Suppressor macrophage (primary cell): ENCODE measurements at regions not wholly inside any gene's neighbourhood (a gene's known extent, or its start where the extent isn't known, plus 50 kb on each side); places are given as distances from the start of the nearest gene placed in this dataset.
"Not testable (repeated sequence)": the region's sequence is repeated elsewhere in the genome, so short reads cannot be mapped to it uniquely, and the experiment has no call there.

ENCODE experiments used
- DNase-seq, 4 experiments: peaks; one replicate each; pipeline ENCODE4 v3.0.0-alpha.2; 2020 to 2022

- DNase-seq = no peak
Observed at GRCh38 chr5:56732121-56732520, 83.2 kb upstream of the MAP3K1 start.

- not testable (repeated sequence) for DNase-seq
Observed at GRCh38 chr5:56731473-56731872, 83.9 kb upstream of the MAP3K1 start.

GRCh38 chr5:56729488-56729887 lies 85.9 kb upstream of the MAP3K1 start:
- DNase-seq = no peak

GRCh38 chr5:56725711-56726411 lies 89.5 kb upstream of the MAP3K1 start:
- peak; percentile 38 to 69 (median 55) for DNase-seq

- DNase-seq = not testable (repeated sequence)
Observed at GRCh38 chr5:56724857-56725256, 90.5 kb upstream of the MAP3K1 start.

- no peak for DNase-seq
Observed at GRCh38 chr5:56722317-56722716, 93.0 kb upstream of the MAP3K1 start.

GRCh38 chr5:56717253-56717987 lies 97.9 kb upstream of the MAP3K1 start:
- DNase-seq = no peak

GRCh38 chr5:56715986-56716385 lies 99.4 kb upstream of the MAP3K1 start:
- DNase-seq = no peak

- DNase-seq = no peak
Observed at GRCh38 chr5:56712895-56713591, 102.3 kb upstream of the MAP3K1 start.

- DNase-seq = no peak
Observed at GRCh38 chr5:56710826-56711590, 104.3 kb upstream of the MAP3K1 start.

- DNase-seq = no peak
Observed at GRCh38 chr5:56706504-56706903, 108.8 kb upstream of the MAP3K1 start.

- DNase-seq = no peak
Observed at GRCh38 chr5:56705217-56705616, 110.1 kb upstream of the MAP3K1 start.

GRCh38 chr5:56703952-56704351 lies 111.4 kb upstream of the MAP3K1 start:
- DNase-seq = no peak

GRCh38 chr5:56700711-56701110 lies 114.6 kb upstream of the MAP3K1 start:
- DNase-seq = no peak

- no peak for DNase-seq
Observed at GRCh38 chr5:56699538-56699937, 115.8 kb upstream of the MAP3K1 start.

GRCh38 chr5:56698463-56699381 lies 116.6 kb upstream of the MAP3K1 start:
- no peak for DNase-seq

GRCh38 chr5:56696900-56697299 lies 118.4 kb upstream of the MAP3K1 start:
- peak in 3 of 4 experiments; percentile 24 to 46 (median 27) for DNase-seq

GRCh38 chr5:56693220-56693579 lies 122.1 kb upstream of the MAP3K1 start:
- no peak for DNase-seq

GRCh38 chr5:56692359-56693219 lies 122.8 kb upstream of the MAP3K1 start:
- DNase-seq = peak in 3 of 4 experiments; percentile 43 to 53 (median 48)

GRCh38 chr5:56688402-56688801 lies 126.9 kb upstream of the MAP3K1 start:
- DNase-seq = peak in 2 of 4 experiments; percentile 20 to 39
